Activated CD4-positive, alpha-beta memory T cell treated with anti-CD3 and anti-CD28 coated beads, Interleukin-2, amount 10 ng/mL, durations not matched to agents 7 days and 5 days (primary cell): ENCODE measurements at regions not wholly inside any gene's neighbourhood (a gene's known extent, or its start where the extent isn't known, plus 50 kb on each side); places are given as distances from the start of the nearest gene placed in this dataset.
"Not testable (repeated sequence)": the region's sequence is repeated elsewhere in the genome, so short reads cannot be mapped to it uniquely, and the experiment has no call there.

Experiments used
- CTCF ChIA-PET: fragments of 350-600 bp; sonication (Branson Sonifier 250); formaldehyde crosslinking; loops from one replicate; lab custom pipeline; 2021; ENCODE audit warnings: antibody characterized with exemption, inconsistent platforms; lab: Charles Lee
- POLR2A ChIA-PET: fragments of 350-600 bp; sonication (Branson Sonifier 250); formaldehyde crosslinking; loops from one replicate; lab custom pipeline; 2021; ENCODE audit warnings: antibody characterized with exemption; lab: Charles Lee
- DNase-seq: peaks from one replicate; pipeline ENCODE4 v3.0.0-alpha.2; 2020
- H3K27ac Mint-ChIP-seq: one replicate; pipeline ENCODE4 v1.8.0; 2021; ENCODE audit warnings: mild to moderate bottlenecking, mixed read lengths
- H3K27me3 Mint-ChIP-seq: one replicate; pipeline ENCODE4 v1.8.0; 2021; ENCODE audit warnings: mixed read lengths
- H3K36me3 Mint-ChIP-seq: one replicate; pipeline ENCODE4 v1.8.0; 2021; ENCODE audit warnings: low read depth, mixed read lengths
- H3K4me1 Mint-ChIP-seq: one replicate; pipeline ENCODE4 v1.8.0; 2021; ENCODE audit warnings: mixed read lengths
- H3K4me3 Mint-ChIP-seq: one replicate; pipeline ENCODE4 v1.8.0; 2021; ENCODE audit warnings: mild to moderate bottlenecking, mixed read lengths
- H3K9me3 Mint-ChIP-seq: one replicate; pipeline ENCODE4 v1.8.0; 2021; ENCODE audit warnings: mixed read lengths

GRCh38 chr1:222470252-222470805 lies 77.6 kb downstream of the HHIPL2 start:
- H3K4me3 Mint-ChIP-seq, H3K4me1 Mint-ChIP-seq, H3K36me3 Mint-ChIP-seq, CTCF ChIA-PET, H3K27me3 Mint-ChIP-seq, H3K9me3 Mint-ChIP-seq, POLR2A ChIA-PET, H3K27ac Mint-ChIP-seq, DNase-seq: not testable (repeated sequence)

GRCh38 chr1:222466150-222466865 lies 81.6 kb downstream of the HHIPL2 start:
- no peaks in the 10 kb centered on the region for H3K9me3 Mint-ChIP-seq
- no peaks in the 10 kb centered on the region for H3K36me3 Mint-ChIP-seq
- DNase-seq: no peak
- no peak overlapping the region for H3K4me3 Mint-ChIP-seq
- ChIA-PET POLR2A (interaction anchor here (1.2 to 2.1 kb wide), 3 partner anchors 168 to 247 kb away, joined by 4 to 6 read pairs (median 5); partner anchors contain the start of genes AIDA and BROX), CTCF (interaction anchor here (0.7 to 5.6 kb wide), 7 partner anchors 11 to 664 kb away, joined by 4 to 58 read pairs (median 9); partner anchors contain the start of gene TAF1A)
- peaks cover 13% of the 10 kb centered on the region for H3K27me3 Mint-ChIP-seq
- peaks cover 10% of the 10 kb centered on the region for H3K4me1 Mint-ChIP-seq
- no peak overlapping the region for H3K27ac Mint-ChIP-seq

- H3K9me3 Mint-ChIP-seq: no peaks in the 10 kb centered on the region
Measured at GRCh38 chr1:222465211-222466041, 82.5 kb downstream of the HHIPL2 start.

GRCh38 chr1:222464841-222465210 lies 83.1 kb downstream of the HHIPL2 start:
- DNase-seq: peak; percentile 61
- Mint-ChIP-seq H3K4me3 (peak overlapping the region; percentile 71), H3K4me1 (peaks cover 10% of the 10 kb centered on the region), H3K27ac (peak overlapping the region; percentile 47), H3K27me3 (peaks cover 13% of the 10 kb centered on the region), H3K9me3 (no peaks in the 10 kb centered on the region), H3K36me3 (no peaks in the 10 kb centered on the region)
- ChIA-PET CTCF (interaction anchor here (0.7 to 5.6 kb wide), 22 partner anchors 9 to 987 kb away, joined by 3 to 58 read pairs (median 4); partner anchors contain the start of gene TAF1A), POLR2A (interaction anchor here (1.7 to 2.1 kb wide), 2 partner anchors 169 to 179 kb away, joined by 5 to 6 read pairs; no protein-coding TSS in a partner anchor)

More at GRCh38 chr1:222465211-222466041, 82.5 kb downstream of the HHIPL2 start:
- DNase-seq: peak; percentile 81
- H3K36me3 Mint-ChIP-seq: no peaks in the 10 kb centered on the region
- H3K27ac Mint-ChIP-seq: peak overlapping the region; percentile 47
- ChIA-PET CTCF (interaction anchor here (0.7 to 5.6 kb wide), 24 partner anchors 10 to 988 kb away, joined by 3 to 58 read pairs (median 4); partner anchors contain the start of gene TAF1A), POLR2A (interaction anchor here (1.2 to 2.1 kb wide), 3 partner anchors 169 to 248 kb away, joined by 4 to 6 read pairs (median 5); partner anchors contain the start of genes AIDA and BROX)
- H3K27me3 Mint-ChIP-seq: peaks cover 13% of the 10 kb centered on the region
- H3K4me1 Mint-ChIP-seq: peaks cover 10% of the 10 kb centered on the region
- H3K4me3 Mint-ChIP-seq: peak overlapping the region; percentile 71

- Mint-ChIP-seq H3K4me3 (no peak overlapping the region), H3K9me3 (no peaks in the 10 kb centered on the region), H3K27me3 (peaks cover 13% of the 10 kb centered on the region), H3K4me1 (peaks cover 10% of the 10 kb centered on the region), H3K27ac (no peak overlapping the region), H3K36me3 (no peaks in the 10 kb centered on the region)
- no peak for DNase-seq
- POLR2A ChIA-PET: no interaction called here
- CTCF ChIA-PET: interaction anchor here (0.7 to 5.6 kb wide), 4 partner anchors 8 to 547 kb away, joined by 3 to 58 read pairs (median 16); no protein-coding TSS in a partner anchor
Measured at GRCh38 chr1:222463059-222463730, 84.7 kb downstream of the HHIPL2 start.

GRCh38 chr1:222462601-222463000 lies 85.3 kb downstream of the HHIPL2 start:
- H3K36me3 Mint-ChIP-seq: no peaks in the 10 kb centered on the region
- H3K4me1 Mint-ChIP-seq: peaks cover 10% of the 10 kb centered on the region
- H3K27me3 Mint-ChIP-seq: peaks cover 13% of the 10 kb centered on the region
- POLR2A ChIA-PET: no interaction called here
- CTCF ChIA-PET: interaction anchor here (4.1 to 5.6 kb wide), 2 partner anchors 7 to 172 kb away, joined by 28 to 58 read pairs; no protein-coding TSS in a partner anchor
- H3K9me3 Mint-ChIP-seq: peaks cover under 1% of the 10 kb centered on the region
- DNase-seq: no peak
- no peak overlapping the region for H3K27ac Mint-ChIP-seq
- no peak overlapping the region for H3K4me3 Mint-ChIP-seq

GRCh38 chr1:222461941-222462340 lies 86.0 kb downstream of the HHIPL2 start:
- no peak for DNase-seq
- ChIA-PET CTCF (interaction anchor here (5.6 kb wide), 1 partner anchor 173 kb away, joined by 58 read pairs; no protein-coding TSS in a partner anchor), POLR2A (no interaction called here)
- H3K36me3 Mint-ChIP-seq: no peaks in the 10 kb centered on the region
- no peak overlapping the region for H3K27ac Mint-ChIP-seq
- peaks cover 7% of the 10 kb centered on the region for H3K9me3 Mint-ChIP-seq
- H3K4me3 Mint-ChIP-seq: no peak overlapping the region
- peaks cover 13% of the 10 kb centered on the region for H3K27me3 Mint-ChIP-seq
- peaks cover 10% of the 10 kb centered on the region for H3K4me1 Mint-ChIP-seq

GRCh38 chr1:222459652-222460051 lies 88.3 kb downstream of the HHIPL2 start:
- no peak overlapping the region for H3K4me3 Mint-ChIP-seq
- CTCF ChIA-PET: no interaction called here
- peaks cover 5% of the 10 kb centered on the region for H3K4me1 Mint-ChIP-seq
- peaks cover 8% of the 10 kb centered on the region for H3K9me3 Mint-ChIP-seq
- peaks cover 12% of the 10 kb centered on the region for H3K27me3 Mint-ChIP-seq
- POLR2A ChIA-PET: no interaction called here
- H3K36me3 Mint-ChIP-seq: no peaks in the 10 kb centered on the region
- no peak overlapping the region for H3K27ac Mint-ChIP-seq
- no peak for DNase-seq

- H3K4me3 Mint-ChIP-seq: no peak overlapping the region
- peaks cover 2% of the 10 kb centered on the region for H3K4me1 Mint-ChIP-seq
- H3K27ac Mint-ChIP-seq: no peak overlapping the region
- no peaks in the 10 kb centered on the region for H3K36me3 Mint-ChIP-seq
- CTCF ChIA-PET: no interaction called here
- no peak for DNase-seq
- POLR2A ChIA-PET: no interaction called here
- H3K27me3 Mint-ChIP-seq: peaks cover 2% of the 10 kb centered on the region
- H3K9me3 Mint-ChIP-seq: peaks cover 8% of the 10 kb centered on the region
Measured at GRCh38 chr1:222457513-222457912, 90.4 kb downstream of the HHIPL2 start.

GRCh38 chr1:222457084-222457483 lies 90.8 kb downstream of the HHIPL2 start:
- Mint-ChIP-seq H3K27ac (no peak overlapping the region), H3K27me3 (peaks cover 2% of the 10 kb centered on the region), H3K4me1 (peaks cover 2% of the 10 kb centered on the region), H3K9me3 (peaks cover 8% of the 10 kb centered on the region), H3K36me3 (no peaks in the 10 kb centered on the region), H3K4me3 (no peak overlapping the region)
- POLR2A ChIA-PET: no interaction called here
- DNase-seq: no peak
- CTCF ChIA-PET: interaction anchor here (1.9 to 7.0 kb wide), 3 partner anchors 8 to 359 kb away, joined by 5 to 66 read pairs (median 28); no protein-coding TSS in a partner anchor

- H3K36me3 Mint-ChIP-seq: no peaks in the 10 kb centered on the region
Measured at GRCh38 chr1:222455188-222455879, 92.6 kb downstream of the HHIPL2 start.

More at GRCh38 chr1:222455188-222455879, 92.6 kb downstream of the HHIPL2 start:
- no peak overlapping the region for H3K27ac Mint-ChIP-seq
- ChIA-PET CTCF (interaction anchor here (0.5 to 7.0 kb wide), 25 partner anchors 8 to 977 kb away, joined by 3 to 66 read pairs (median 4); partner anchors contain the start of gene DUSP10), POLR2A (interaction anchor here (0.9 to 1.2 kb wide), 2 partner anchors 134 to 712 kb away, joined by 3 read pairs; partner anchors contain the start of gene TAF1A)
- H3K4me1 Mint-ChIP-seq: peaks cover 2% of the 10 kb centered on the region
- no peaks in the 10 kb centered on the region for H3K27me3 Mint-ChIP-seq
- DNase-seq: peak; percentile 82
- H3K4me3 Mint-ChIP-seq: no peak overlapping the region
- peaks cover 8% of the 10 kb centered on the region for H3K9me3 Mint-ChIP-seq
